HUES64 (cell line): ENCODE measurements at regions not wholly inside any gene's neighbourhood (a gene's known extent, or its start where the extent isn't known, plus 50 kb on each side); places are given as distances from the start of the nearest gene placed in this dataset.

Experiments used
- H3K27ac ChIP-seq: 2 replicates; pipeline ENCODE4 v1.7.0; 2013; ENCODE audit warnings: low read depth, low read length, inconsistent platforms
- H3K27me3 ChIP-seq: 2 replicates; pipeline ENCODE4 v1.6.1; 2013; ENCODE audit warnings: mild to moderate bottlenecking, low read length; ENCODE audit not compliant: insufficient read depth
- H3K36me3 ChIP-seq: 2 replicates; pipeline ENCODE4 v1.6.1; 2013; ENCODE audit warnings: mild to moderate bottlenecking, low read length; ENCODE audit not compliant: insufficient read depth
- H3K4me1 ChIP-seq: 2 replicates; pipeline ENCODE4 v1.6.1; 2013; ENCODE audit warnings: mild to moderate bottlenecking, low read length, moderate library complexity; ENCODE audit not compliant: insufficient read depth
- H3K4me3 ChIP-seq: 2 replicates; pipeline ENCODE4 v1.5.1; 2013; ENCODE audit warnings: mild to moderate bottlenecking, low read length, moderate library complexity
- H3K9ac ChIP-seq: 2 replicates; pipeline ENCODE4 v1.6.1; 2013; ENCODE audit warnings: mild to moderate bottlenecking, low read depth, low read length
- H3K9me3 ChIP-seq: 2 replicates; pipeline ENCODE4 v1.6.1; 2013; ENCODE audit warnings: low read depth, low read length; ENCODE audit not compliant: insufficient read depth
- WGBS: fragments of 150-250, 120-280 bp; methylation state at CpG from one replicate; pipeline ENCODE4 v1.1.7; 2013; ENCODE audit warnings: missing lambda C conversion rate; 5-methylcytosine and 5-hydroxymethylcytosine counted together

- H3K4me3 ChIP-seq: no peak overlapping the region
- no peak overlapping the region for H3K27ac ChIP-seq
- peaks cover 4% of the 10 kb centered on the region for H3K27me3 ChIP-seq
- no peaks in the 10 kb centered on the region for H3K4me1 ChIP-seq
- H3K9ac ChIP-seq: no peak overlapping the region
- no peaks in the 10 kb centered on the region for H3K9me3 ChIP-seq
- no peaks in the 10 kb centered on the region for H3K36me3 ChIP-seq
- over 99% methylated on average over 6 of the region's 6 CpGs for WGBS
These were observed 91.3 kb upstream of the FAM171A1 start for GRCh38 chr10:15462253-15462897.

- 86% methylated on average over 9 of the region's 9 CpGs for whole genome bisulfite sequencing
- H3K27me3 ChIP-seq: no peaks in the 10 kb centered on the region; the same call in 1 of the 2 replicates
- no peaks in the 10 kb centered on the region for H3K9me3 ChIP-seq
- no peak overlapping the region for H3K4me3 ChIP-seq
- H3K27ac ChIP-seq: no peak overlapping the region
- no peaks in the 10 kb centered on the region for H3K36me3 ChIP-seq
- H3K9ac ChIP-seq: no peak overlapping the region
- H3K4me1 ChIP-seq: no peaks in the 10 kb centered on the region
These were observed 90.4 kb upstream of the FAM171A1 start for GRCh38 chr10:15461353-15462108.

- no peaks in the 10 kb centered on the region for H3K4me1 ChIP-seq
- H3K4me3 ChIP-seq: no peak overlapping the region
- H3K27me3 ChIP-seq: no peaks in the 10 kb centered on the region
- no peaks in the 10 kb centered on the region for H3K36me3 ChIP-seq
- 77% methylated on average over 3 of the region's 3 CpGs for WGBS
- H3K27ac ChIP-seq: no peak overlapping the region
- H3K9me3 ChIP-seq: no peaks in the 10 kb centered on the region
- H3K9ac ChIP-seq: no peak overlapping the region
These were observed 89.6 kb upstream of the FAM171A1 start for GRCh38 chr10:15460661-15461060.

- Histone ChIP-seq H3K36me3 (no peaks in the 10 kb centered on the region), H3K9me3 (no peaks in the 10 kb centered on the region), H3K9ac (no peak overlapping the region), H3K27ac (no peak overlapping the region), H3K4me1 (no peaks in the 10 kb centered on the region), H3K27me3 (no peaks in the 10 kb centered on the region), H3K4me3 (no peak overlapping the region)
- 80% methylated on average over 1 of the region's 1 CpG for WGBS
These were observed 88.1 kb upstream of the FAM171A1 start for GRCh38 chr10:15459218-15459617.

- Histone ChIP-seq H3K9me3 (no peaks in the 10 kb centered on the region), H3K27ac (no peak overlapping the region), H3K36me3 (no peaks in the 10 kb centered on the region), H3K4me3 (no peak overlapping the region), H3K4me1 (no peaks in the 10 kb centered on the region; the same call in 1 of the 2 replicates), H3K9ac (no peak overlapping the region), H3K27me3 (no peaks in the 10 kb centered on the region)
- 96% methylated on average over 5 of the region's 5 CpGs for WGBS
These were observed 86.3 kb upstream of the FAM171A1 start for GRCh38 chr10:15457382-15457781.

- Histone ChIP-seq H3K9ac (no peak overlapping the region), H3K4me1 (no peaks in the 10 kb centered on the region; the same call in 1 of the 2 replicates), H3K36me3 (no peaks in the 10 kb centered on the region), H3K27me3 (no peaks in the 10 kb centered on the region), H3K27ac (no peak overlapping the region), H3K4me3 (no peak overlapping the region), H3K9me3 (no peaks in the 10 kb centered on the region)
These were observed 84.4 kb upstream of the FAM171A1 start for GRCh38 chr10:15455456-15455855.

- no peaks in the 10 kb centered on the region for H3K9me3 ChIP-seq
- H3K9ac ChIP-seq: no peak overlapping the region
- H3K27me3 ChIP-seq: no peaks in the 10 kb centered on the region
- 86% methylated on average over 3 of the region's 3 CpGs for WGBS
- no peaks in the 10 kb centered on the region for H3K36me3 ChIP-seq
- H3K4me3 ChIP-seq: no peak overlapping the region
- no peak overlapping the region for H3K27ac ChIP-seq
- no peaks in the 10 kb centered on the region; the same call in 1 of the 2 replicates for H3K4me1 ChIP-seq
These were observed 82.8 kb upstream of the FAM171A1 start for GRCh38 chr10:15453926-15454325.

GRCh38 chr10:15453457-15453856 is 82.4 kb upstream of the FAM171A1 start:
- Histone ChIP-seq H3K4me1 (no peaks in the 10 kb centered on the region; the same call in 1 of the 2 replicates), H3K9ac (no peak overlapping the region), H3K27ac (no peak overlapping the region), H3K27me3 (no peaks in the 10 kb centered on the region), H3K4me3 (no peak overlapping the region), H3K36me3 (no peaks in the 10 kb centered on the region), H3K9me3 (no peaks in the 10 kb centered on the region)
- 90% methylated on average over 5 of the region's 5 CpGs for WGBS

GRCh38 chr10:15452545-15452944 is 81.5 kb upstream of the FAM171A1 start:
- Histone ChIP-seq H3K9me3 (no peaks in the 10 kb centered on the region), H3K36me3 (no peaks in the 10 kb centered on the region), H3K27me3 (no peaks in the 10 kb centered on the region), H3K4me3 (no peak overlapping the region), H3K27ac (no peak overlapping the region), H3K4me1 (no peaks in the 10 kb centered on the region; the same call in 1 of the 2 replicates), H3K9ac (no peak overlapping the region)
- WGBS: 95% methylated on average over 5 of the region's 5 CpGs

GRCh38 chr10:15451137-15452094 is 80.3 kb upstream of the FAM171A1 start:
- WGBS: 80% methylated on average over 5 of the region's 5 CpGs
- no peaks in the 10 kb centered on the region for H3K27me3 ChIP-seq

GRCh38 chr10:15448598-15448997 is 77.5 kb upstream of the FAM171A1 start:
- Histone ChIP-seq H3K27me3 (no peaks in the 10 kb centered on the region), H3K4me3 (no peak overlapping the region), H3K4me1 (peaks cover 6% of the 10 kb centered on the region), H3K9me3 (no peaks in the 10 kb centered on the region), H3K36me3 (no peaks in the 10 kb centered on the region), H3K9ac (no peak overlapping the region), H3K27ac (no peak overlapping the region)
- 90% methylated on average over 9 of the region's 9 CpGs for WGBS

More at GRCh38 chr10:15451137-15452094, 80.3 kb upstream of the FAM171A1 start:
- H3K27ac ChIP-seq: no peak overlapping the region
- no peaks in the 10 kb centered on the region for H3K9me3 ChIP-seq
- H3K4me1 ChIP-seq: no peaks in the 10 kb centered on the region; the same call in 1 of the 2 replicates
- no peaks in the 10 kb centered on the region for H3K36me3 ChIP-seq
- no peak overlapping the region for H3K9ac ChIP-seq
- H3K4me3 ChIP-seq: no peak overlapping the region
